NCI-H146 treated with DMSO at 0.1 percent for 48 hours (cell line): ENCODE measurements at regions not wholly inside any gene's neighbourhood (a gene's known extent, or its start where the extent isn't known, plus 50 kb on each side); places are given as distances from the start of the nearest gene placed in this dataset.

Experiments used
- DNase-seq: peaks from one replicate; lab custom pipeline; 2025; ENCODE audit not compliant: unreplicated experiment; lab: John Stamatoyannopoulos, UW

DNA sequence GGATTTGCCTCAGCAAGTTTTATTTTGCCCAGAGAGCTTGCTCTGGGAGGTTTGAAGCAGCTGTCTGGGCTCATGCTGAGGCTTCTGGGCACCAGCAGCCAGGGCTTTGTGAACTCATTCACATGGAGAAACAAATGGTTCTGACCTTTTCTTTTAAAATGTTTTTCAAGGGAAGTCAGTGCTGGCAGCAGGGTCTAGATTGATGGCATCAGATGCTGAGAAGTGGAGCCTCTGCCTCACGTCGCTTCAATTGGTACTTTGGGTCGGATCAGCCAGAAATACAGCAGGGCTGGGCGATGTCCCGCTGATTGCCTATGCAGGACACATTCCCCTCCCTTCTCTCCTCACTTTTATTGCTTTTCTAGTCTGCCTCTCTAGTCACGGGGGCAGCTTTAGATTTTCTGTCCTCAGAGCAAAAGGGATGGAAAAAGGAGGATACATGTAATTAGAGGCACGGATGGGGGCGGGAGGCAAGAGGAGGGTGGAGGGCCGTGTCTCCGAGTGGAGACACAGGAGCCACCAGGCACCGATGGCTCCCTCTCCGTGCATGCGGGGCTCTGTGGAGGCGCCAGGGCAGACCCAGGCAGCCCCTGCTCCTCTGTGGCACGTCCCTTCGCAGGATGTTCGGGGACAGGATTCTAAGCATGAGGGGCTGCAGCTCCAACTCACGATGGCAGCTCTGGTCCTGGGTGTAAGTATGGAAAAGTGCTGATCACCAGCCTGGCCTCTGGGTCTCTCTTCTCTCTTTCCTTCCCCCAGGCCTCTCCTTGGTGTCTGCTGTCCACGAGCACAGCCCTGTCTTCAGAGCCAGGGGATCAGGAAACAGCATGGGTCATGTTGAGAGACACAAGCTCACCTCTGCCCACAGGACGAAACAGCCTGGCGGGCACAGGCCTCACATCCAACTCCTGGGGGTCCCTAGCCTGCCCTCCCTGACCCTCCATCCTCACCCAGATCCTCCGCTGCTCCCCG, 116.1 kb downstream of the FAM43A start:
- no peak for DNase-seq

DNA sequence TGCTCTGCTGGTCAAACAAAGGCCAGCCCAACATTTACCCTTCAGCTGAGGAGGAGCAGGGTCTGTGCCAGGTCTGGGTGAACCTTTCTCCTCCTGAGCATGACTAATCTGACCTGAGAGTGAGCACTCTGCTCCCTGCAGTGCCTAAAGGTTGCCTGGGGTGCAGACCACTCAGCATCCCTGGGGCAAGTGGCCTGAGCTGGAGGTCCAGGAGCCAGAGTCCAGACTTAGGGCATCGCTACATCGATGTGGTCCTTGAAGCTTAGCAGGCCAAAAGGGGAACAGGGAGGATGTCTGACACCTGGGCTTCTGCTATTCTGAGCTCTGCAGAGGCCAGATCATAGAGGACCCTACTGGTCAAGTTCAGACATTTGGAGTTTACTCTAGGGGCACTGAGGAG, 119.1 kb downstream of the FAM43A start:
- no peak for DNase-seq

DNA sequence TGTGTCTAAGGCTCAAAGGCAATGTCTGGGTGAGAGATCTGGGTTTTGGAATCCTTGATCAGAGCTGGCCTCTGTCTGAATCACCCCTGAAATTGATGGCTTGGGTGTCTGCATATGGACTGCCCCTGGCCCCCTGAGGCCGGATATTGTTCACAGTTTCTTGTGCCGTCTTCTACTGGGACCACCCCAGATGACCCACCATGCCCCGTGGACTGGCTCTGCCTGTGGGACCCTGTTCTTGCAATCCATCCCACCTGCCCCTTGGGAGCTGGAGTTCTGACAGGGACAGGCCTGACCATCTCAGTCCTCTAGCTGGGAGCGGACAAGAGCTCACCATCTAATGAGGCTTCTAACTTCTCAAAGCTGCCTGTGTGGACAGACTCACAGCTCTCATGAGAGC, 119.9 kb downstream of the FAM43A start:
- no peak for DNase-seq

DNA sequence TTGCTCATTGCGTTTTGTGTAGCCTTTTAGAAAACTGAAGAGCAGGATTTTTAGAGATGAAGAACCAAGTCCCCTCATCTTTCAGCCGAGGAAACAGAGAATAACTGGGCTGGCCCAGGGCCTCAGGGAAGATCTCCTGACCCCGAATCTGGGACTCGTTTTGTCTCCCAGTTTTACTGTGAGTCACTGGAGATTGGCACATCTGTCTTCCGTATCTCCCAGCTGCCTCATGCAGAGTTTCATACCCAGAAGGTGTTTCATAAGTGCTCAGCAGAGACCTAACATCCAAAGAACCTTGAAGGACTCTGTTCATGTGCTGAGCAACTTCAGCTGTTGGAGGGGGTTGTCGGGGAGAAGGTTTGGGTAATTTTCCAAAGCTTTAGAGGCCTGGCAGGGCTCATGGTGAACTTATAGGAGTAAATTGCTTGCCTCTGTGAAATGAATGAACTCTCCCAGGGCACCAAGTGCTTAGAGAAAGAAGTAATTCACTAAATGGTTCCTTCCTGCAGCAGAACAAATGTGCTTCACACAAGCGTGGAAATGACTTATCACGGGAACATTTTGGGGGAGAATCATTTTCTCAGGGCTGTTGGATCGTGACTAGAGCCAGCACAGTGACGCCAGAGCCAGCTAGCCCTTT, 121.4 kb downstream of the FAM43A start:
- no peak for DNase-seq

DNA sequence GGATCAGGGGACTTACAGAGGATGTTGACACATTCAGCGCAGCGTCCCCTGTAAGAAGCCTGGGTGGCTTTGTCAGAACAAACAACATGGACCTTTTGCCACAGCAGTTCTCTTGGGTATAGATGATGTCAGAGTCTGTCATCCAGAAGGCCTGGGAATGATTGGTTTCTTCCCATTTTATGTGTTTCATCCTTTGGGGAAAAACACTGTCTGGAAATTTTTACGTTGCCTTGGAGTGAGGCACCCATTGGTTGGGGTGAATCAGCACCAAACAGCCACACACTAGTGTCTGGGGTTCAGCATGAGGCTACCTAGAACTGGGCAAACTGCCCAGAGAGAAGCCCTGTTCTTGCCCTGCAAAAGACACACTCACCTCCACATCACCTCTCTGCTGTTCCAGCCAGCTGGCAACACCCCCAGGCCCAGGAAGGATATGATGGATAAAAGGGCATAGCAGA, 123.0 kb downstream of the FAM43A start:
- no peak for DNase-seq

DNA sequence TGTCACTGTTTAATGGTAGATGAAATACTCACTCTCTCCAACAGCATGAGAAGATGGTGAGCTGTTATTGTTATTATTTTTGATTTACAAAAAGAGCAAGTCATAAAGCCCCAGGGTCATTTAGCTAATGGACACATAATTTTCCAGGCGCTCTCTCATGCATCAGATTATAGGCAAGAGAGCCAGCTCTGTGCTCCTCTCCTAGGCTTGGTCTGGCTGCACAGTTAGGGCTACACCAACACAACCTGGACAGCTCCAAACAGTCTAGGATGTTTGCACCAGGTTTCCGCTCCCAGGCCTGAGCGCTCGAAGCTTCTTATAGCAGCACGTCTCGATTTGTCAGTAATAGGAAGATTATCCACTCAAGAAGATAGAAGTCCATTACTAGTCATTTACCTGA, 123.7 kb downstream of the FAM43A start:
- no peak for DNase-seq

DNA sequence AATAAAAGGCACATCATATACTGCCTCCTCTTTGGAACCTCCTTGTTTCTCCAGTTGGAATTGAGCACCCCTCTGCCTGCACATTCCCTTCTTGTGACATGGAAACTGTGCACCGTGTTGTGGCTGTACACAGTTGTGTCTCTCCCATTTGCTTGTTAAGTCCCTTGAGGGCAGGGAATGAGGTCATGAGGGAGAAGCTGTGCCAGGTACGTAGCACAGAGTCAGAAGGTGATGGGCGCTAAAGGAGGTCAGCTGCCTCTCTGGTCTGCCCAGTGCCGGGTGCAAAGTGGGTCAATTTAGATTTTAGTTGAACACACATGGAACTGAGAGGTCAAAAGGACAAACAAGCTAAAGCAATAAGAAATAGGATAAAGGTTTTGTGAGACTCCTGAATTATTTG, 124.4 kb downstream of the FAM43A start:
- DNase-seq: no peak

DNA sequence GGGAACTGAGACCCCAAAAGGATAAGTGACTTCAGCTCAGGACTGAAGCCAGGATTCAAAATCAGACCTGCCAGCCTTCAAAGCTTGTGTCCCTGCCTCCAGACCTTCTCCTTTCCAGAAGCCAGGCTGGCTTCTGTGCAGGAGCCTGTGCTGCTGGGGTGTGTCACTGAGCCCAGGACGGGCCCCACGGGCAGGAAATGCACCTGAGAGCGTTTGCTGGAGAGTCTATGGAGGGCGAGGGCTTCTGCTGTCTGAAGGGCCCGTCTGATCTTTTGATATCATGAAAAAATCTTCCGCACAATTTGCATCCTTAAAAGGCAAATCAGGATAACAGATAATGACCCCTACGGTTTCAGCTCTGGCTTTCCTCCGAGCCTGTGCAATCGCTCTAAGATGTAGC, 125.4 kb downstream of the FAM43A start:
- DNase-seq: no peak

DNA sequence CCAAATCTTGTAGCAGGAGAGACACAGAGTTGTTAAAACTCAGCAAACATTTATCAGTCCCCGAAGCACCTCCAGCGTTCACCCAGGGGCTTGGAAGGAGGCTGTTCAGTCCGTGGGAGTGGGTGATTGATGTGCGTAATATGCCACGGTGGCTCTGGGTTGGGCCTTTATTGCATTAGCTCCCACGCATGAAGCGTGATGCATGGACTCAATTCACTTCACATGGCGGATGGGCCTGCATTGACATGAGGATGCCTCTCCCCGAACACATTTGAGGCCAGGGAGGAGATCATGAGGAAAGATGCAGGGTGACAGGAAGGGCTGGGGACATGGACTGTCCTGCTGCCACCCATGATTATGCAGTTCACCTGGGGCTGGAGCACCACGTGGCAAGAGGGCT, 126.5 kb downstream of the FAM43A start:
- no peak for DNase-seq

DNA sequence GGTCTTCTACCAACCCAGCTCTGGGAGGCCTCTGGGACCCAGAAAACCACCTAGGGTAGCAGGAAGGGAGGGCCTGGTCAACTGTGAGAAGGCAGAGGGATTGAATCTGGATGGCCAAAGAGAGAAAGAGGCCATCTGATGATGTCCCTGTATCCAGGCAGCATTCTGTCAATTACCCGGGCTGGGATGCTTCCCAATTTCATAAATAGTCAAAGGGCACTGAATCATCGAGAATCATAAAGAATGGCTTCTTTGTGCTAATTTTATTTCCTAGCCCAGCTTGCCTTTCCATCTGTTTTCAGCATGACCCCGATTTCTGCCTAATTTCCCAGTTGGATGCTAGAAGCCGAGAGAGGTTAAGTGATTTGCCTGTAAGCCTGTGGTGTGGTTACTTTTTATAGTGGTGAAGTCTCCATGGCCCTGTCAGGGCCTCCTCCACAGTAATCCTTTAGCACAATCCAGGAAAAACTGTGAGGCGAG, 129.2 kb downstream of the FAM43A start:
- no peak for DNase-seq

DNA sequence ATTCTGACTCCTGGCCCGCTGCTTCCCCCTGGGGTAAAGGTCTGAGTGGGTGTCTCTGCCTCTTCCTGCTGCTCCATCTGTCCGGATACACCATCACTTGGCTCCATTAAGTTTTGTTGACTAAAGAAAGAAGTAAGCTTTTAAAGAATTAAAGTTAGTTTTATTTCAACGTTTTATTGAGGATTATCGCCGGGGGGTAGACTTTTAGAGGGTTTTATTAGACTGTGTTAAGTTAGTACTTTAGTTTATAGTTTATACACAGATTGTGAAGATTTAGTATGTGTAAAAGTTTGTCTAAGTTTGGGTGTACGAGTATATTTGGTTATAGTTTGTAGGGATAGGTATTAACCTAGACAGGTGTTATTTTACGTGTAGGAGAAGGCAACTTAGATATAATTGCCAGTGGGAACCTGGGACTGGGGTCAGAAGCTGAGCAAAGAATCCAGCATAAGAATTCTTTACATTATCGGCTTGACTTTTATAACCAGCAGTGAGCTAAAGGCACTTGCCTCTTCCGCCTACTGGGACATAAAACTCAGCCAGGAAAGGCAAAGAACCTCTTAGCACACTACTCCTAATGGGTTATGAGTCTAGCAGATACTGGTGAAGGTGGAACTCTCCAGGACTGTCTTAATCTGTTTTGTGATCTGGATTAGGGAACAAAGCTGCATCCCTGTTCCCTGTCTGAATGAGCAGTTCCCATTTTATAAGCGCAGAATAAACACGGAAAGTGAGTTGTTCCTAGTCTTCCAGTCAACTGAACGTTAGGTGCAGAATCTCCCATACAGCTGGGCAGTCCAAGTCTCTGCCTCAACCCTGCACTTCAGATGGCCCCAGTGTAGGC, 131.3 kb downstream of the FAM43A start:
- DNase-seq: no peak

DNA sequence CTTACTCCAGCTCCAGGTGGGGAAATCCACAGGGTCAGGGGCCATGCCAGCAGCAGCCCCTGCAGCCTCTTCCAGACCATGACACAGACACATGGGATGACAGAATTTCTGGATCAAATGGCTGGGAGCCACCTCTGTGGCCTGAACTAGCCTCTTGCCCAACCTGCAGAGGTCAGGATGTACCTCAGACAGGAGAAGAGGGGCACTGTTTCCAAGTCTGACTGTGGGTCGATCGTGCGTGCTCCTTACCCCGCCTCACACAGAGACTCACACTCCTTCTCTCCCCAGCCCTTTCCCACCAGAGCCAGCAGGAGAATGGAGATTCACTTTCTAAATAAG, 131.9 kb downstream of the FAM43A start:
- DNase-seq: no peak

DNA sequence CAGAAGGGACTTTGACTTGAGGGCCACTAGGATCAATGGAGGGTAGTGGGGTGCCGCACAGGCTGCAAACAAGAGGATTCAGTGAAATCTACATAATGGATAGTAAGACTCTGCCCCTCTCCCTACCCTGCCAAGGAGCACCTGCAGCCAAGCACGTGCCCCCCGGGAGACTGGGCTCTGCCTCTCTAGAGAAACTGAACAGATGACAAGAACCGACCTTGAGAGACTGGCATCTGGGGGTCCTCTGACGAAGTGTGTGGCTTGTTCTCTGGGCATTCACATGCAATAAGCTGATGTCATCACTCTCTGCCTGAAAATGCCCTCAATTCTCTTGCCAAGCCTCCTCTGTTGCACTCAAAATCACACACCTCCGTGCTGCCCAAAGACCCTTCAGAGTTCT, 132.3 kb downstream of the FAM43A start:
- no peak for DNase-seq

DNA sequence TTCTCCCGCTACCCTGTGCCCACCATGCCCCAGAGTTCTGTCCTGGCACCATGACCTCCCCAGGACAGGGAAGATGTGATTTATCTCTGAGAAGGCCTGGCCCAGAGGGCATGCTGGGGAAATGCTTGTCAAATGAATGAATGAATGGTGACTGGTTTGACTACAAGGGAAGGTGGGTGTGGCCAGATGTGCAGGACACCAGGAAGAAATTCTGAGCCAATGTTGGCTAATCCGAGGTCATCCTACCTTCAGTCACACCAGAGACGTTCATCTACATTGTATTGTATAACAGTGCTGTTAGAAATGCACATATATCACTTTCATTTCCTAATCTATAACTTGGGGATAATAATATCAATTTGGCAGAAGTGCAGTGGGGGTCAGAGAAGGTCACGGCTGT, 138.4 kb downstream of the FAM43A start:
- DNase-seq: no peak

DNA sequence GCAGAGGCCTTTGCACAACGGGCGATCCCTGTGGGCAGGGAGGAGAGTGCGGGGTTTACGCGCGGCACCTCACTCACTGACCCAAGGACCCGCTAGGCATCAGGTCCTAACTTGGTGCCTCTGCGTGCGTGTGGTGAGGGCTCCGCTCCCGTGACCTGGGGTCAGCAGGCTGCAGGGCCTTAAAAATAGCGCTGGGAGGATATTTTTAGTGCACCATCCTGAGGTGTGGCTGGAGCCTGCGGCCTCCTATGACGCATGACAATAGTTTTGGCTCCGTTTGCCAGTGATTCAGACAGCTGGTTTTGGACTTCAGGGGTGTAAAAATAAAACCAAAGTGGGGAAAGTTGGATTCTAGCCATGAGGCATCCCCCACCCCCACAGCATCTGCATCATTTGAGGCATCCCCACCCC, 139.0 kb downstream of the FAM43A start:
- DNase-seq: no peak

DNA sequence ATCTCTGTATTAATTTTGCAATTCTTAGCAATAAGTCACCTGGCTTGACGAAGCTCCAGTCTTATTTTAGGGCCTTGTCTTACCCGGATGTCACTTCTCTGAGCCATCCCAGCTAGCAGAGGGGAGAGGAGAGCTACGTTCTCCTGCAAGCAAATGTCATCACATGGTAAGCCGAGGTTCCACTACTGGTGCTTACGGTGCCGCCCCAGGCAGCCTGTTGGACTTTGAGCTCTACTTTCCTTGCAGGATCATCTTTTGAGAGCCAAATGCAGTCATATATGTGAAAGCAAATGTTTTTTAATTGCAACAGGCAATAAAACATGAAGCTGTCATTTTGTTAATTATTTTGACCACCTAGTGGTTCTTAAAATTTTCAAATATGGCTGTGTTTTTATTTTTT, 140.9 kb downstream of the FAM43A start:
- no peak for DNase-seq

DNA sequence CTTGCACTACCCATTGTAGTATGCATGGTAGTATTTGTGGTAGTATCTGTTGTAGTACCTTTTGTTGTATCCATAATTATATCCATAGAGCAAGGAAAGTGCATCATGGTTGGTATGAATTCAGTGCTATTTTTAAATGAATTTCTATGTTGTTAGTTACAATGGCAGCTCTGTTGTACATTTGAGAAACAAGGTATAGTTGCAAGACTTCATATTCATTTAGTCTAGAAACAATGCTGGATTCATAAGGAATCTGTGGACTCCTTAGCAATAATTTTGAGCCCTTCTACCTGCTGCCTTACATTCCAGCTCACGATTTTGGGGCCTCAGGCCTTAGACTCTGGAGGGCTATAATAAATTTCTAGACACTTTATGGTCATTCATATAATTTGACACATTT, 141.8 kb downstream of the FAM43A start:
- DNase-seq: no peak

DNA sequence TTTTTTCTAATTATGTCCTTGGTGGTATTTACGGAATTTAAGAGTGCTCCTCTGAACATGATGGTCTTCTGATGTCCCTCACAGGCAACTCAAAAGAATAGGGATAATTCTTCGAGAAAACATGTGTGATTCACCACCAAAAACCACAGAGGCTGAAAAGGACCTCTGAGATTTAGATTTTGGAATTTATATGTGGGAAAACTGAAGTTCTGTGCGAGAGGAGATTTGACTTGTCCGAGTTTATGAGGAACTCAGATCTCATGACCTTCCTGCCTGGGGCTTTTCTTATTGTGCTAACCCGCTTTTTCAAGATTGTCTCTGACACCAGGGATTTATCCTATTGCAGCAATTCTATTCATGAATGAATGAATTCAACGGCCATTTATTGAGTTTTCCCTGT, 142.4 kb downstream of the FAM43A start:
- no peak for DNase-seq

DNA sequence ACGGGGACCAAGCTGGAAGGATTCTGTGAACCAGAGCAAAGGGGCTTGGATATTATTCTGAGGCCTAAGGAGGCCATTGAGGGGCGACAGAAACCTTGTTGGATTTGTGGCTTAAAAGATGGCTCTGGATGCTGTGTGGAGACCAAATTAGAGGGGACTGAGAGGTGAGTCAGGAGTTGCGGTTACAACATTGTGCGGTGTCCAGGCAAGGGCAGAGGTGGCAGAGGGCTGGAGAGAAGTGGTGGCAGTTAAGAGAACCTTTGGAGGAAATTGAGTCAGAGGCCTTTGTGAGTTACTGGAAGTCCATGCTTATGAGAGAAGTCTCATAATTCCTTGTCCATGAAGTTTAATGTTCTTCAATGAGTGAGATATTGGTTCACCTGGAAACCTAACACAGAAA, 143.2 kb downstream of the FAM43A start:
- no peak for DNase-seq

DNA sequence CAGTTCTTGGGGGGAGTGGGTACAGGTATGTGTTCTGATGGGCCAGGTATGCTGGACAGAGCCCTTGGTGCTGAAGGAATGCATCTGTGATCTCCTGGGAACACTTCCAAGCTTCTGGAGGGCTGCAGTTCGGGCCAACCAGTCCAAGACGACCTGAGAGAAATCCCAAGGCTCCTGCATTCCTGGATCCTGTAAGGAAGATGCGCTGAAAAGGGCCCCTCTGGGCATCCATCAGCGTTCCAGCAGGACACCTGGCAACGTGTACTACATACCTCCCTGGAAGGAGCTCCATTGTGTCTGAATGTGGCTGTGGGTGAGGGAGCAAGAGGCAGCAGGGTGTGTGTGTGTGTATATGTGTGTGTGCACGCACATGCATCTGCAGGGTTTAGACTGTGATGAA, 144.7 kb downstream of the FAM43A start:
- DNase-seq: no peak

DNA sequence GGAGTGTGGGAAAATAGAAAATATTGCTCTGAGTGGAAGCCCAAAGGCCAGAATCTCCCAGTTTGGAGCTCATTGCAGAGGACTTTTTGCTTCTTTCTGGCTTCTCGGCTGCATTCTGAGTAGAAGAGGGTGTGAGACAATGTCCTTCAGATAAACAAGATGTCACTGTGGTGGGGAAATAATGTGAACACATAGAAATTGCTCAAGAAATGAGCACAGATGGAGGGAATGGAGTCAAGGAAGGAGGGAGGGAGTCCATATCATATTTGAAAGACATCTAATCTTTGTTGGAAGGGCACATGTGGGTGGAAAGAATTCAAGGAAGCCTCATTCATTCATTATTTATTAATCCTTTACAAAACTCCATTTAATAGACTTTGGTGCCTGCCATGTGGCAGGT, 145.3 kb downstream of the FAM43A start:
- no peak for DNase-seq
